ENCODE measurements at regions not wholly inside any gene's neighbourhood (a gene's known extent, or its start where the extent isn't known, plus 50 kb on each side); places are given as distances from the start of the nearest gene placed in this dataset.

DNA sequence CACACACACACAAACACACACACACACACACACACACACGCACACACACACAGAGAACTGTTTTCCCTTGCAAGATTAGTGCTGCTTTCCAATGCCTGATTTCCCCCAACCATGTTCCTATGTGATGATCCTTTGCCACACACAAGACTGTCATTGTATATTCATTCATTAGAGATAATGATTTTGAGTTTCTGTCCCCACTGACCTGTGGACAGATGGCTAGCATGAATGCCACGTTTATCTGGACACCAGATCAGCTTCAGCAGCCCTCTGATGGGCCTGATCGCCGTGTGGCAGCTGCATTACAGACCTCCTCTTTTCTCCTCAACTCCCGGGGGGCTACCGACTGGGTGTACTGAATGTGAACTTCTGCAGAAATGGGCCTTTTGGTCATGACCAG lies 353.0 kb downstream of the MYCN start:
- Histone ChIP-seq H3K4me1 (ENCODE audit: control insufficient read depth, insufficient read depth, low read length) (no peaks in the 10 kb centered on the region), H3K36me3 (ENCODE audit: control insufficient read depth in 2 of 2, insufficient read depth in 1 of 2, low read length in 2 of 2) (no peaks in the 10 kb centered on the region), H3K9me3 (ENCODE audit: control insufficient read depth, insufficient read depth, low read depth, low read length) (no peaks in the 10 kb centered on the region), H3K27ac (ENCODE audit: extremely low read depth, low read depth, low read length) (no peak overlapping the region), H3K4me3 (ENCODE audit: low read depth, low read length) (no peak overlapping the region)
- no peak for TF ChIP-seq ZNF138 (tag by site-specific recombination; IDR thresholded peaks at IDR 0.05; ENCODE audit: borderline replicate concordance)
- TF ChIP-seq, protein P1, sequence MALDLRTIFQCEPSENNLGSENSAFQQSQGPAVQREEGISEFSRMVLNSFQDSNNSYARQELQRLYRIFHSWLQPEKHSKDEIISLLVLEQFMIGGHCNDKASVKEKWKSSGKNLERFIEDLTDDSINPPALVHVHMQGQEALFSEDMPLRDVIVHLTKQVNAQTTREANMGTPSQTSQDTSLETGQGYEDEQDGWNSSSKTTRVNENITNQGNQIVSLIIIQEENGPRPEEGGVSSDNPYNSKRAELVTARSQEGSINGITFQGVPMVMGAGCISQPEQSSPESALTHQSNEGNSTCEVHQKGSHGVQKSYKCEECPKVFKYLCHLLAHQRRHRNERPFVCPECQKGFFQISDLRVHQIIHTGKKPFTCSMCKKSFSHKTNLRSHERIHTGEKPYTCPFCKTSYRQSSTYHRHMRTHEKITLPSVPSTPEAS (tag by site-specific recombination; IDR thresholded peaks at IDR 0.05) = peak; percentile 47; the same call in 1 of the 2 replicates
- POLR2A ChIA-PET = no interaction called here
- CTCF ChIA-PET = interaction anchor here (0.5 to 0.7 kb wide), 2 partner anchors 401 to 656 kb away, joined by 3 read pairs; no protein-coding TSS in a partner anchor

DNA sequence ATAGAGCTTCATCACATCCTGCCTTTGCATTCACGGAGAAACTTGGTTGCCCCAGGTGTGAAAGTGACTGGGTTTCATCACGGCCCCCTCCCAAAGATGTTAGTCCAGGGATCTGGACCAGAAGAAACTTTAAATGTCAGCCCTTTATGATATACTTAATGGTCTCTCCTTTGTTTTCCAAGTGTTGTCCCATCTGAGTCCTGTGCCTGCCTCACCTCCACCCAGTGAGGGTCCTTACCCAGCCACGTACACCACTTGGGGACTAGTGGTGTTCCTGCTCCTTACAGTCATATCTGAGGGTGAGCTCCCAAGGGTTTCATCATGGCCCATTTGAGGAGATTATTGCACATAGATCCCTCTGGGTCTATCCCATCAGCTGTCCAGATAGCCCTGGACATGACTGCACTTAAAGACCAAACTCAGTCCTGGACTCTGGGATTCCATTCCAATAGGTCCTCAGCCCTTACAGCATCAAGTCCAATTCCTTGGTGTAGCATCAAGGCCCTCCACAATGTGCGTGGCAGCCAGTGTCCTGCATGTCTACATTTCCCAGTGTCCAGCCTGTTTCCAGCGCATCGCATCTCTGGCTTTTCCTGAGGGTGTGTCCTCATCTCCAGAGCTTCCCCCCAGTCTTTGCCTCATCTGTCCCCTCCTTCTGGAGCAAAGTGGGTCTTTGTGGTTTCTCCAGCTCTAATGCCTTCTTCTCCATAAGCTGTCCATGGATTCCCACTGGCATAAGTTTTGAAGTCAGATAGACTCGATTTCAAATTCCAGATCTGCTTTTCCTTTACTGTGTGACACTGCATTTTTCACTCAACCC lies 351.6 kb downstream of the MYCN start:
- H3K4me1 ChIP-seq (ENCODE audit: control insufficient read depth, insufficient read depth, low read length) = no peaks in the 10 kb centered on the region
- TF ChIP-seq MZF1 (tag by site-specific recombination; IDR thresholded peaks at IDR 0.05; ENCODE audit: borderline replicate concordance) = no peak
- TF ChIP-seq ZNF23 (tag by site-specific recombination; IDR thresholded peaks at IDR 0.05; ENCODE audit: borderline replicate concordance) = no peak
- no peak for TF ChIP-seq ZNF132 (tag by site-specific recombination; IDR thresholded peaks at IDR 0.05; ENCODE audit: borderline replicate concordance)
- no peak for TF ChIP-seq SP3 (tag by site-specific recombination; IDR thresholded peaks at IDR 0.05)
- no peak for TF ChIP-seq ZNF19 (tag by site-specific recombination; IDR thresholded peaks at IDR 0.05; ENCODE audit: low read depth)
- no peak for TF ChIP-seq BCL11B (tag by site-specific recombination; IDR thresholded peaks at IDR 0.05; ENCODE audit: low read depth)
- no peak for TF ChIP-seq ZNF302 (tag by site-specific recombination; IDR thresholded peaks at IDR 0.05; ENCODE audit: low read depth)
- TF ChIP-seq ZNF341 (tag by site-specific recombination; IDR thresholded peaks at IDR 0.05; ENCODE audit: low read depth) = no peak
- no peak for TF ChIP-seq SCRT2 (tag by site-specific recombination; IDR thresholded peaks at IDR 0.05)
- TF ChIP-seq ZNF394 (tag by site-specific recombination; IDR thresholded peaks at IDR 0.05; ENCODE audit: borderline replicate concordance) = no peak
- TF ChIP-seq ZNF248 (tag by site-specific recombination; IDR thresholded peaks at IDR 0.05) = no peak

DNA sequence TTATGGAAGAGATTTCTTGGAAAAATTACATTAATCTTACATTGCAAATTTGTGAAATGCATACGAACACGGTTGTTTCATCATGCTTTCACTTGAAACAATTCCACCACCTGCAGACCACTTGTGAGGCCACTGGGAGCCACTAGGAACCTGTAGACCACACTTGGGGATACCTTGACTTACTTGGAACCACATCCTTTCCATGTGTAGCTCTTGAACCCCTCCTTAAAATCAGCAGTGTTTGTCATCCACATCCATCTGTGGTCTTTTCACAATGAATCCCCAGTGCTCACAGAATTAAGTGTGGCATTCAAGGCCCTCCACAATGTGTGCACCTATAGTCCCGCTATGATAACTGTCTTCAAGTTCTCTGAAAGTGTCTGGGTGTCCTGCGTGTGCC lies 350.9 kb downstream of the MYCN start:
- POLR2A ChIA-PET = no interaction called here
- Histone ChIP-seq H3K27ac (ENCODE audit: extremely low read depth, low read depth, low read length) (no peak overlapping the region), H3K4me3 (ENCODE audit: low read depth, low read length) (no peak overlapping the region), H3K36me3 (ENCODE audit: control insufficient read depth in 2 of 2, insufficient read depth in 1 of 2, low read length in 2 of 2) (no peaks in the 10 kb centered on the region), H3K4me1 (ENCODE audit: control insufficient read depth, insufficient read depth, low read length) (no peaks in the 10 kb centered on the region), H3K9me3 (ENCODE audit: control insufficient read depth, insufficient read depth, low read depth, low read length) (no peaks in the 10 kb centered on the region)
- CTCF ChIA-PET = no interaction called here
- TF ChIP-seq ZNF621 (tag by site-specific recombination; IDR thresholded peaks at IDR 0.05) (no peak), ZSCAN30 (tag by site-specific recombination; IDR thresholded peaks at IDR 0.05) (no peak), ZNF510 (tag by site-specific recombination; IDR thresholded peaks at IDR 0.05; ENCODE audit: insufficient replicate concordance) (no peak), ZNF2 (tag by site-specific recombination; IDR thresholded peaks at IDR 0.05) (no peak), ZIC2 (tag by site-specific recombination; IDR thresholded peaks at IDR 0.05) (no peak), ZNF626 (tag by site-specific recombination; IDR thresholded peaks at IDR 0.05) (no peak), ZNF341 (tag by site-specific recombination; IDR thresholded peaks at IDR 0.05; ENCODE audit: low read depth) (no peak), ZNF223 (tag by site-specific recombination; IDR thresholded peaks at IDR 0.05) (no peak)
- TF ChIP-seq, protein P2, sequence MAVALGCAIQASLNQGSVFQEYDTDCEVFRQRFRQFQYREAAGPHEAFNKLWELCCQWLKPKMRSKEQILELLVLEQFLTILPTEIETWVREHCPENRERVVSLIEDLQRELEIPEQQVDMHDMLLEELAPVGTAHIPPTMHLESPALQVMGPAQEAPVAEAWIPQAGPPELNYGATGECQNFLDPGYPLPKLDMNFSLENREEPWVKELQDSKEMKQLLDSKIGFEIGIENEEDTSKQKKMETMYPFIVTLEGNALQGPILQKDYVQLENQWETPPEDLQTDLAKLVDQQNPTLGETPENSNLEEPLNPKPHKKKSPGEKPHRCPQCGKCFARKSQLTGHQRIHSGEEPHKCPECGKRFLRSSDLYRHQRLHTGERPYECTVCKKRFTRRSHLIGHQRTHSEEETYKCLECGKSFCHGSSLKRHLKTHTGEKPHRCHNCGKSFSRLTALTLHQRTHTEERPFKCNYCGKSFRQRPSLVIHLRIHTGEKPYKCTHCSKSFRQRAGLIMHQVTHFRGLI (tag by site-specific recombination; IDR thresholded peaks at IDR 0.05) = no peak
- TF ChIP-seq, protein P3, sequence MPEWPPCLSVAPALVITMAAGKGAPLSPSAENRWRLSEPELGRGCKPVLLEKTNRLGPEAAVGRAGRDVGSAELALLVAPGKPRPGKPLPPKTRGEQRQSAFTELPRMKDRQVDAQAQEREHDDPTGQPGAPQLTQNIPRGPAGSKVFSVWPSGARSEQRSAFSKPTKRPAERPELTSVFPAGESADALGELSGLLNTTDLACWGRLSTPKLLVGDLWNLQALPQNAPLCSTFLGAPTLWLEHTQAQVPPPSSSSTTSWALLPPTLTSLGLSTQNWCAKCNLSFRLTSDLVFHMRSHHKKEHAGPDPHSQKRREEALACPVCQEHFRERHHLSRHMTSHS (tag by site-specific recombination; IDR thresholded peaks at IDR 0.05) = no peak

More for the DNA sequence above, 351.6 kb downstream of the MYCN start:
- Histone ChIP-seq H3K27ac (ENCODE audit: extremely low read depth, low read depth, low read length) (no peak overlapping the region), H3K36me3 (ENCODE audit: control insufficient read depth in 2 of 2, insufficient read depth in 1 of 2, low read length in 2 of 2) (no peaks in the 10 kb centered on the region), H3K4me3 (ENCODE audit: low read depth, low read length) (no peak overlapping the region), H3K9me3 (ENCODE audit: control insufficient read depth, insufficient read depth, low read depth, low read length) (no peaks in the 10 kb centered on the region)
- POLR2A ChIA-PET = no interaction called here
- CTCF ChIA-PET = interaction anchor here (1.2 kb wide), 1 partner anchor 10 kb away, joined by 4 read pairs; no protein-coding TSS in a partner anchor
